ENCODE measurements at regions not wholly inside any gene's neighbourhood (a gene's known extent, or its start where the extent isn't known, plus 50 kb on each side); places are given as distances from the start of the nearest gene placed in this dataset.

GRCh38 chr17:13688716-13689115 lies 87.0 kb upstream of the HS3ST3A1 start:
- no peaks in the 10 kb centered on the region for H3K36me3 ChIP-seq
- H3K4me3 ChIP-seq = no peak overlapping the region
- H3K4me1 ChIP-seq = no peaks in the 10 kb centered on the region
- H3K9me3 ChIP-seq (replicated peaks) = peaks cover 38% of the 10 kb centered on the region
- H3K27ac ChIP-seq (replicated peaks) = no peak overlapping the region
- DNase-seq = no peak
- H3K27me3 ChIP-seq (ENCODE audit: low read depth) = no peaks in the 10 kb centered on the region
- intact Hi-C loops (cut with micrococcal nuclease) = no loop called here
- TF ChIP-seq CTCF (IDR thresholded peaks at IDR 0.05; ENCODE audit: borderline replicate concordance) = no peak

- H3K27ac ChIP-seq (replicated peaks) = no peak overlapping the region
- intact Hi-C loops (cut with micrococcal nuclease) = no loop called here
- H3K36me3 ChIP-seq = no peaks in the 10 kb centered on the region
- no peaks in the 10 kb centered on the region for H3K27me3 ChIP-seq (ENCODE audit: low read depth)
- H3K4me1 ChIP-seq = no peaks in the 10 kb centered on the region
- H3K4me3 ChIP-seq = no peak overlapping the region
- TF ChIP-seq CTCF (IDR thresholded peaks at IDR 0.05; ENCODE audit: borderline replicate concordance) = no peak
- H3K9me3 ChIP-seq (replicated peaks) = peaks cover 33% of the 10 kb centered on the region
- DNase-seq = no peak
Measured at GRCh38 chr17:13690806-13691205, 89.1 kb upstream of the HS3ST3A1 start.

DNA sequence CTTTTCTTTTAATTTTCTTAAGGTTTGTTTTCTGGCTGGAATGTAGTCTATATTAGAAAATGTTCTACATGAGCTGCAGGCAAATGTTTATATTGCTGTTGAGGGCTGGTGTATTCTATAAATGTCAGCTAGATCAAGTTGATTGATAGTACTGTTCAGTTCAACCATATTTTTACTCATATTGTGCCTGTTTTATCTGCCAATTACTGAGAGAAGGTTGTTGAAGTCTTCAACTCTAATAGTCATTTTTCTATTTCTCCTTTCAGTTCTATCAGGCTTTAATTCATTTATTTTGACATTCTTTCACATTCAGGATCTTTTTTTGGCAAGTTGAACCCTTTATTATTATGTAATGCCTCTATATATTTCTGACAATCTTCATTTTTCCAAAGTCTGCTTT lies 93.2 kb upstream of the HS3ST3A1 start:
- no peak overlapping the region for H3K4me3 ChIP-seq
- intact Hi-C loops (cut with micrococcal nuclease) = no loop called here
- H3K9me3 ChIP-seq (replicated peaks) = peaks cover 57% of the 10 kb centered on the region
- no peaks in the 10 kb centered on the region for H3K36me3 ChIP-seq
- H3K27ac ChIP-seq (replicated peaks) = no peak overlapping the region
- H3K27me3 ChIP-seq (ENCODE audit: low read depth) = peaks cover 9% of the 10 kb centered on the region
- no peak for TF ChIP-seq CTCF (IDR thresholded peaks at IDR 0.05; ENCODE audit: borderline replicate concordance)
- no peak for DNase-seq
- H3K4me1 ChIP-seq = no peaks in the 10 kb centered on the region

GRCh38 chr17:13698832-13699231 lies 97.1 kb upstream of the HS3ST3A1 start:
- Histone ChIP-seq H3K4me1 (no peaks in the 10 kb centered on the region), H3K4me3 (no peak overlapping the region), H3K36me3 (no peaks in the 10 kb centered on the region), H3K27ac (replicated peaks) (no peak overlapping the region), H3K27me3 (ENCODE audit: low read depth) (peaks cover 11% of the 10 kb centered on the region), H3K9me3 (replicated peaks) (peaks cover 31% of the 10 kb centered on the region)
- no peak for DNase-seq
- intact Hi-C loops (cut with micrococcal nuclease) = no loop called here
- no peak for TF ChIP-seq CTCF (IDR thresholded peaks at IDR 0.05; ENCODE audit: borderline replicate concordance)

DNA sequence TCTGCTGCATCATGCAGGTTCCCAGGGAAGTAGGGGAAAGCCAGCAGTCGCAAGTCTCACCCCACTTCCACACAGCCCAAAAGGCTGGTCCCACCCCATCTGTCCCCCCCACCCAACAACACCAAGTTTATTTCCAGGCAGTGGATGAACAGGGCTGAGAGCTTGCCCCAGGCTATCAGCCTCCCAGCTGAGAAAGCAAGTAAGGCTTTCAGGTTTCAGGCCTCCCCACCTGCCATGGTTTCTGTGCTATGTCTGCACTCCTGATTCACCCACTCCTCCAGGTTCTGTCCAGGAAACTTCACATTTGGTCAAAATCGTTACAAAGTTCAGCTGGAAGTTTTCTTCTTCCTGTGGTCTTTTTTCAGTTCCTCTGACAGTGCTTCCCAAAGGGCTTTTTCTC lies 97.5 kb upstream of the HS3ST3A1 start:
- Histone ChIP-seq H3K9me3 (replicated peaks) (peaks cover 29% of the 10 kb centered on the region), H3K4me1 (no peaks in the 10 kb centered on the region), H3K27ac (replicated peaks) (no peak overlapping the region), H3K27me3 (ENCODE audit: low read depth) (peaks cover 11% of the 10 kb centered on the region), H3K36me3 (no peaks in the 10 kb centered on the region), H3K4me3 (no peak overlapping the region)
- no peak for DNase-seq
- intact Hi-C loops (cut with micrococcal nuclease) = no loop called here
- TF ChIP-seq CTCF (IDR thresholded peaks at IDR 0.05; ENCODE audit: borderline replicate concordance) = no peak

DNA sequence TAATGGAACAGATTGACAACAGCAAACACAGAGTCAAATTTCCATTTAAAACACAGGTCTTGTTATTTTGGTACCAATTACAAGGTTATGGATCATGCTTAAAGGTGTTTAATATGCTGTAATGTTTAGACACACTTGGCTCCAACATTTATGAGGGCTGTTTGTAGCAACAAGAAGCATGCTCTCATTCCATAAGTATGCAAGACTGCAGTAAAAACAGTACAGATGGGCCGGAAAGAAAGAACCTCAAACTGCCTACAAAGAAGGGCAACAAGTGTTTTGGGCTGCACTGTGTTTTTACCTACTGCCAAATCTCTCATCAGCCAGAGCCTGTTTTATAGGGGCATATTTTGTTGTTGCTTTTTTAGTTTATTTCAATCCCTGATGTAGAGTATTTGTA lies 100.5 kb upstream of the HS3ST3A1 start:
- no peak for DNase-seq
- Histone ChIP-seq H3K36me3 (no peaks in the 10 kb centered on the region), H3K9me3 (replicated peaks) (peaks cover 14% of the 10 kb centered on the region), H3K4me1 (no peaks in the 10 kb centered on the region), H3K27ac (replicated peaks) (no peak overlapping the region), H3K4me3 (no peak overlapping the region), H3K27me3 (ENCODE audit: low read depth) (peaks cover 11% of the 10 kb centered on the region)
- intact Hi-C loops (cut with micrococcal nuclease) = no loop called here
- TF ChIP-seq CTCF (IDR thresholded peaks at IDR 0.05; ENCODE audit: borderline replicate concordance) = no peak
